ENCODE measurements at regions not wholly inside any gene's neighbourhood (a gene's known extent, or its start where the extent isn't known, plus 50 kb on each side); places are given as distances from the start of the nearest gene placed in this dataset.

- TF ChIP-seq GABPA (IDR thresholded peaks at IDR 0.05; ENCODE audit: low read depth) (no peak), POLR2AphosphoS5 (IDR thresholded peaks at IDR 0.05; ENCODE audit: low read depth) (no peak), SPI1 (IDR thresholded peaks at IDR 0.05; ENCODE audit: borderline replicate concordance, low read depth) (no peak)
- TF ChIP-seq, protein P1, sequence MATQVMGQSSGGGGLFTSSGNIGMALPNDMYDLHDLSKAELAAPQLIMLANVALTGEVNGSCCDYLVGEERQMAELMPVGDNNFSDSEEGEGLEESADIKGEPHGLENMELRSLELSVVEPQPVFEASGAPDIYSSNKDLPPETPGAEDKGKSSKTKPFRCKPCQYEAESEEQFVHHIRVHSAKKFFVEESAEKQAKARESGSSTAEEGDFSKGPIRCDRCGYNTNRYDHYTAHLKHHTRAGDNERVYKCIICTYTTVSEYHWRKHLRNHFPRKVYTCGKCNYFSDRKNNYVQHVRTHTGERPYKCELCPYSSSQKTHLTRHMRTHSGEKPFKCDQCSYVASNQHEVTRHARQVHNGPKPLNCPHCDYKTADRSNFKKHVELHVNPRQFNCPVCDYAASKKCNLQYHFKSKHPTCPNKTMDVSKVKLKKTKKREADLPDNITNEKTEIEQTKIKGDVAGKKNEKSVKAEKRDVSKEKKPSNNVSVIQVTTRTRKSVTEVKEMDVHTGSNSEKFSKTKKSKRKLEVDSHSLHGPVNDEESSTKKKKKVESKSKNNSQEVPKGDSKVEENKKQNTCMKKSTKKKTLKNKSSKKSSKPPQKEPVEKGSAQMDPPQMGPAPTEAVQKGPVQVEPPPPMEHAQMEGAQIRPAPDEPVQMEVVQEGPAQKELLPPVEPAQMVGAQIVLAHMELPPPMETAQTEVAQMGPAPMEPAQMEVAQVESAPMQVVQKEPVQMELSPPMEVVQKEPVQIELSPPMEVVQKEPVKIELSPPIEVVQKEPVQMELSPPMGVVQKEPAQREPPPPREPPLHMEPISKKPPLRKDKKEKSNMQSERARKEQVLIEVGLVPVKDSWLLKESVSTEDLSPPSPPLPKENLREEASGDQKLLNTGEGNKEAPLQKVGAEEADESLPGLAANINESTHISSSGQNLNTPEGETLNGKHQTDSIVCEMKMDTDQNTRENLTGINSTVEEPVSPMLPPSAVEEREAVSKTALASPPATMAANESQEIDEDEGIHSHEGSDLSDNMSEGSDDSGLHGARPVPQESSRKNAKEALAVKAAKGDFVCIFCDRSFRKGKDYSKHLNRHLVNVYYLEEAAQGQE (IDR thresholded peaks at IDR 0.05; ENCODE audit: insufficient replicate concordance, low read depth) = no peak
- TF ChIP-seq, protein P2, sequence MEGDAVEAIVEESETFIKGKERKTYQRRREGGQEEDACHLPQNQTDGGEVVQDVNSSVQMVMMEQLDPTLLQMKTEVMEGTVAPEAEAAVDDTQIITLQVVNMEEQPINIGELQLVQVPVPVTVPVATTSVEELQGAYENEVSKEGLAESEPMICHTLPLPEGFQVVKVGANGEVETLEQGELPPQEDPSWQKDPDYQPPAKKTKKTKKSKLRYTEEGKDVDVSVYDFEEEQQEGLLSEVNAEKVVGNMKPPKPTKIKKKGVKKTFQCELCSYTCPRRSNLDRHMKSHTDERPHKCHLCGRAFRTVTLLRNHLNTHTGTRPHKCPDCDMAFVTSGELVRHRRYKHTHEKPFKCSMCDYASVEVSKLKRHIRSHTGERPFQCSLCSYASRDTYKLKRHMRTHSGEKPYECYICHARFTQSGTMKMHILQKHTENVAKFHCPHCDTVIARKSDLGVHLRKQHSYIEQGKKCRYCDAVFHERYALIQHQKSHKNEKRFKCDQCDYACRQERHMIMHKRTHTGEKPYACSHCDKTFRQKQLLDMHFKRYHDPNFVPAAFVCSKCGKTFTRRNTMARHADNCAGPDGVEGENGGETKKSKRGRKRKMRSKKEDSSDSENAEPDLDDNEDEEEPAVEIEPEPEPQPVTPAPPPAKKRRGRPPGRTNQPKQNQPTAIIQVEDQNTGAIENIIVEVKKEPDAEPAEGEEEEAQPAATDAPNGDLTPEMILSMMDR (IDR thresholded peaks at IDR 0.05; ENCODE audit: insufficient read depth, low read length) = no peak
- Histone ChIP-seq H3K27me3 (ENCODE audit: insufficient read depth, poor library complexity, severe bottlenecking) (peaks cover 2% of the 10 kb centered on the region), H3K27ac (replicated peaks) (no peak overlapping the region), H3K4me3 (replicated peaks; ENCODE audit: insufficient read depth, low read length) (no peak overlapping the region)
- DNase-seq (ENCODE audit: low read depth in 1 of 2, low spot score in 1 of 2) = no peak
These were observed 146.3 kb upstream of the ADAMTS3 start for GRCh38 chr4:72715299-72715698.

- no peak for DNase-seq (ENCODE audit: low read depth in 1 of 2, low spot score in 1 of 2)
- no peak overlapping the region for H3K27ac ChIP-seq (replicated peaks)
- H3K4me3 ChIP-seq (replicated peaks; ENCODE audit: insufficient read depth, low read length) = no peak overlapping the region
- TF ChIP-seq SPI1 (IDR thresholded peaks at IDR 0.05; ENCODE audit: borderline replicate concordance, low read depth) = no peak
- TF ChIP-seq, protein P1 (IDR thresholded peaks at IDR 0.05; ENCODE audit: insufficient replicate concordance, low read depth) = no peak
- TF ChIP-seq, protein P2 (IDR thresholded peaks at IDR 0.05; ENCODE audit: insufficient read depth, low read length) = no peak
- TF ChIP-seq POLR2AphosphoS5 (IDR thresholded peaks at IDR 0.05; ENCODE audit: low read depth) = no peak
- TF ChIP-seq GABPA (IDR thresholded peaks at IDR 0.05; ENCODE audit: low read depth) = no peak
- H3K27me3 ChIP-seq (ENCODE audit: insufficient read depth, poor library complexity, severe bottlenecking) = peaks cover 2% of the 10 kb centered on the region
These were observed 145.7 kb upstream of the ADAMTS3 start for GRCh38 chr4:72714482-72715279.

GRCh38 chr4:72712997-72713396, 144.0 kb upstream of the ADAMTS3 start:
- TF ChIP-seq, protein P1 (IDR thresholded peaks at IDR 0.05; ENCODE audit: insufficient replicate concordance, low read depth) = no peak
- TF ChIP-seq POLR2AphosphoS5 (IDR thresholded peaks at IDR 0.05; ENCODE audit: low read depth) (no peak), SPI1 (IDR thresholded peaks at IDR 0.05; ENCODE audit: borderline replicate concordance, low read depth) (no peak), GABPA (IDR thresholded peaks at IDR 0.05; ENCODE audit: low read depth) (no peak)
- TF ChIP-seq, protein P2 (IDR thresholded peaks at IDR 0.05; ENCODE audit: insufficient read depth, low read length) = no peak
- Histone ChIP-seq H3K4me3 (replicated peaks; ENCODE audit: insufficient read depth, low read length) (no peak overlapping the region), H3K27ac (replicated peaks) (no peak overlapping the region), H3K27me3 (ENCODE audit: insufficient read depth, poor library complexity, severe bottlenecking) (peaks cover 2% of the 10 kb centered on the region)
- DNase-seq (ENCODE audit: low read depth in 1 of 2, low spot score in 1 of 2) = no peak
